ENCODE measurements at regions not wholly inside any gene's neighbourhood (a gene's known extent, or its start where the extent isn't known, plus 50 kb on each side); places are given as distances from the start of the nearest gene placed in this dataset.
"Not testable (repeated sequence)": the region's sequence is repeated elsewhere in the genome, so short reads cannot be mapped to it uniquely, and the experiment has no call there.

DNA sequence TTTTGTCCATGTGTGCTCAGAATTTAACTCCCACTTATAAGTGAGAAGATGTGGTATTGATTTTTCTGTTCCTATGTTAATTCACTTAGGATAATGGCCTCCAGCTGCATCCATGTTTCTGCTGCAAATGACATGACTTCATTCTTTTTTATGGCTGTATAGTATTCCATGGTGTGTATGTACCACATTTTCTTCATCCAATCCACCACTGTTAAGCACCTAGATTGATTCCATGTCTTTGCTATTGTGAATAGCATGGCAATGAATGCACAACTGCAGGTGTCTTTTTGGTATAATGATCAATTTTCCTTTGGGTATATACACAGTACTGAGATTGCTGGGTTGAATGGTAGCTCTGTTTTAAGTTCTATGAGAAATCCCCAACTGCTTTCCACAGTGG, 657.7 kb downstream of the ETNK1 start:
- no peak for DNase-seq
- TF ChIP-seq, protein P1, sequence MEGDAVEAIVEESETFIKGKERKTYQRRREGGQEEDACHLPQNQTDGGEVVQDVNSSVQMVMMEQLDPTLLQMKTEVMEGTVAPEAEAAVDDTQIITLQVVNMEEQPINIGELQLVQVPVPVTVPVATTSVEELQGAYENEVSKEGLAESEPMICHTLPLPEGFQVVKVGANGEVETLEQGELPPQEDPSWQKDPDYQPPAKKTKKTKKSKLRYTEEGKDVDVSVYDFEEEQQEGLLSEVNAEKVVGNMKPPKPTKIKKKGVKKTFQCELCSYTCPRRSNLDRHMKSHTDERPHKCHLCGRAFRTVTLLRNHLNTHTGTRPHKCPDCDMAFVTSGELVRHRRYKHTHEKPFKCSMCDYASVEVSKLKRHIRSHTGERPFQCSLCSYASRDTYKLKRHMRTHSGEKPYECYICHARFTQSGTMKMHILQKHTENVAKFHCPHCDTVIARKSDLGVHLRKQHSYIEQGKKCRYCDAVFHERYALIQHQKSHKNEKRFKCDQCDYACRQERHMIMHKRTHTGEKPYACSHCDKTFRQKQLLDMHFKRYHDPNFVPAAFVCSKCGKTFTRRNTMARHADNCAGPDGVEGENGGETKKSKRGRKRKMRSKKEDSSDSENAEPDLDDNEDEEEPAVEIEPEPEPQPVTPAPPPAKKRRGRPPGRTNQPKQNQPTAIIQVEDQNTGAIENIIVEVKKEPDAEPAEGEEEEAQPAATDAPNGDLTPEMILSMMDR (IDR thresholded peaks at IDR 0.05; ENCODE audit: low read depth, low read length): no peak

DNA sequence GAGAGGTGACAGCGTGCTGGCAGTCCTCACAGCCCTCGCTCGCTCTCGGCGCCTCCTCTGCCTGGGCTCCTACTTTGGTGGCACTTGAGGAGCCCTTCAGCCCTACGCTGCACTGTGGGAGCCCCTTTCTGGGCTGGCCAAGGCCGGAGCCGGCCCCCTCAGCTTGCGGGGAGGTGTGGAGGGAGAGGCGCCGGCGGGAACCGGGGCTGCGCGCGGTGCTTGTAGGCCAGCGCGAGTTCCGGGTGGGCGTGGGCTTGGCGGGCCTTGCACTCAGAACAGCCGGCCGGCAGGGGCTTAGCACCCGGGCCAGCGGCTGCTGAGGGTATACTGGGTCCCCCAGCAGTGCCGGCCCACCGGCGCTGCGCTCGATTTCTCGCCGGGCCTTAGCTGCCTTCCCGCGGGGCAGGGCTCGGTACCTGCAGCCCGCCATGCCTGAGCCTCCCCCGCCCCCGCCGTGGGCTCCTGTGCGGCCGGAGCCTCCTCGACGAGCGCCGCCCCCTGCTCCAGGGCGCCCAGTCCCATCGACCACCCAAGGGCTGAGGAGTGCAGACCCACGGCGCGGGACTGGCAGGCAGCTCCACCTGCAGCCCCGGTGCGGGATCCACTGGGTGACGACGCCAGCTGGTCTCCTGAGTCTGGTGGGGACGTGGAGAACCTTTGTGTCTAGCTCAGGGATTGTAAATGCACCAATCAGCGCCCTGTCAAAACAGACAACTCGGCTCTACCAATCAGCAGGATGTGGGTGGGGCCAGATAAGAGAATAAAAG, 661.0 kb downstream of the ETNK1 start:
- H3K9me3 ChIP-seq; H3K4me1 ChIP-seq; H3K27me3 ChIP-seq; H3K36me3 ChIP-seq; DNase-seq; H3K4me3 ChIP-seq (ENCODE audit: low read depth, low read length): not testable (repeated sequence)

More for the DNA sequence above, 657.7 kb downstream of the ETNK1 start:
- Histone ChIP-seq H3K4me3 (ENCODE audit: low read depth, low read length) (no peak overlapping the region), H3K36me3 (no peaks in the 10 kb centered on the region), H3K27me3 (no peaks in the 10 kb centered on the region), H3K9me3 (no peaks in the 10 kb centered on the region), H3K4me1 (no peaks in the 10 kb centered on the region)

DNA sequence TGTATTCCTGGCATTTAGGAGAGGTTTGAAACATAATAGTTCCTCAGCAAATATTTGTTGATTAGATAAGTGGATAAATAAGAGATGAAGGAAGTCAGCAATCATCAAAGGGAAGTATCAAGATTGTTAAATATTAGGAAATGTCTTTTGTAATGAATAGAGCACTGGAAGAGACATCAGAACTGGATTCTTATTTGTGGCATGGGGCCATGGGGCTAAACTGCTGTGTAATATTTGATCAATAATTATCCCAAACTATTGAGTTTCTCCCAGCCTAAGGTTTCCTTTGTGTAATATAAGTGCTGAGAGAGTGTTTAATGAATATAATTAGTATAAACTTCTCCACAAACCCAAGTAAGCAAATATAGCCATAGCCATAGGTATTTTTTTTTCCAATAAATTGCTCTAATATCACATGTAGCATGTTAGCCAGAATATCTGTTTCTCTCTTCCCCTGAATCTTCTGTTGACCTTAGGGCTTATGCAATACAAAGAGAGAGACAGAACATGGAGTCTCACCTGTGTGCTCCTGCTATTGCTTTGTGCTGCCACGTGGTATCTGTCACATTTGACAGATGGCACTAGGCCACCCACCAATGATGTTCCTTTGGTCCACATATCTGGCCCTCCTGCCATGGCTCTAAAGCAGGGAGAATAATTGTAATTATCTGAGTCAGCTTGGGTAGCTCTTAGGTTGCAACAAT, 658.7 kb downstream of the SOX5 start:
- no peaks in the 10 kb centered on the region for H3K4me1 ChIP-seq
- no peaks in the 10 kb centered on the region for H3K9me3 ChIP-seq
- H3K4me3 ChIP-seq (ENCODE audit: low read depth, low read length): no peak overlapping the region
- H3K36me3 ChIP-seq: no peaks in the 10 kb centered on the region
- H3K27me3 ChIP-seq: no peaks in the 10 kb centered on the region
- no peak for DNase-seq
- TF ChIP-seq, protein P1 (IDR thresholded peaks at IDR 0.05; ENCODE audit: low read depth, low read length): no peak

DNA sequence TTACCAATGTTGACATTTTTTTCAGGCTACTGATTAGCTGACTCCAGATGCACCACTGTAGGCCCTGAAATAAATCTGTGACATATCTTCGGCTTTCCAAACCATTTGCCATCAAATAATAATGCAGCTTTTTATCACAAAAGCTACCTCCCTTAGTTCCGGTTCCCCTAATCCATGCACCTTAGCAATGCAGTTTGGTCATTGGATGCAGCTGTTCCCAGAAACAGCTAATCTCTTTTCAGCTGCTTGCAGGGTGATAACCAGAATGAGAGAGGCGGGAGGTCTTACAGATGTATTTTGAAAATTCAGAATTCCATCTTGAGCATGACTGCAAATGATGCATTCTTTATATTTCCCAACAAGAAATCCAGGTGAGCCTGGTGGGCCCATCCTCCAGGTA, 646.2 kb downstream of the SOX5 start:
- Histone ChIP-seq H3K9me3 (no peaks in the 10 kb centered on the region), H3K4me1 (no peaks in the 10 kb centered on the region), H3K36me3 (no peaks in the 10 kb centered on the region), H3K27me3 (no peaks in the 10 kb centered on the region), H3K4me3 (ENCODE audit: low read depth, low read length) (no peak overlapping the region)
- TF ChIP-seq, protein P1 (IDR thresholded peaks at IDR 0.05; ENCODE audit: low read depth, low read length): no peak
- no peak for DNase-seq

DNA sequence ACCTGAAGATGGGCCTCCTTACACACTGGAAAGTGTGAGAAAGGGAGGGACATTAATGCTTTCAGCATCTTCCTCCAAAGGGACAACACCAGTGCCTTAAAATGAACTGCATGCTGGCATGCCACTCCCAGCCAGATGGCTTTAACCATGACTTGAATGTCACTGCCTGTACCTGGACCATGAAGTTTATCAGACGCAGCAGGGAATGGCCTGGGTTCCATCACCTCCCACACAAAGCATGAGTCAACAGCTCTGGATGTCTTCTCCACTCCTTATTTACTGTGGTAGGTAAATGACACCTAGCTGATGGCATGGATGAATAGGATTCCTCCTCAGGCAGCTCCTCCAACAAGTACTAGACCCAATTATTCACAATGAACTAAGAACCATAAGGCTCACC, 645.6 kb downstream of the SOX5 start:
- H3K4me1 ChIP-seq: no peaks in the 10 kb centered on the region
- H3K4me3 ChIP-seq (ENCODE audit: low read depth, low read length): no peak overlapping the region
- H3K27me3 ChIP-seq: no peaks in the 10 kb centered on the region
- no peak for DNase-seq
- no peaks in the 10 kb centered on the region for H3K9me3 ChIP-seq
- H3K36me3 ChIP-seq: no peaks in the 10 kb centered on the region
- TF ChIP-seq, protein P1 (IDR thresholded peaks at IDR 0.05; ENCODE audit: low read depth, low read length): no peak

DNA sequence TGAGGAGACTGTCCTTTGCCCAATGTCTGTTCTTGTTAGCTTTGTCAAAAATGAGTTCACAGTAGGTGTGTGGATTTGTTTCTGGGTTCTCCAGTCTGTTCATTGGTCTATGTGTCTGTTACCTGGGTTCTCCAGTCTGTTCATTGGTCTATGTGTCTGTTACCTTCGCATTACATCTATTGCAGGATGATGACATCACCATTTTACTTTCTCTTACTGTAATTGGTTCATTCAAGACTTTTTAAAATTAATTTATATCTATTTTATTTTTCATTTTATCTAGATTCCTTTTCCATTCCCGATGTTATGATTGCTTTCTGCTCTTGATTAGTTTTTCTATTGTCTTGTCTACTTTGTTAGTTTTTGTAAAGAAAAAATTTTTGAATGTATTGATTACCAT, 615.5 kb downstream of the SOX5 start:
- DNase-seq: no peak
- TF ChIP-seq, protein P1 (IDR thresholded peaks at IDR 0.05; ENCODE audit: low read depth, low read length): no peak
- no peaks in the 10 kb centered on the region for H3K4me1 ChIP-seq
- no peaks in the 10 kb centered on the region for H3K36me3 ChIP-seq
- no peaks in the 10 kb centered on the region for H3K27me3 ChIP-seq
- H3K9me3 ChIP-seq: no peaks in the 10 kb centered on the region
- no peak overlapping the region for H3K4me3 ChIP-seq (ENCODE audit: low read depth, low read length)
